ENCODE measurements at regions not wholly inside any gene's neighbourhood (a gene's known extent, or its start where the extent isn't known, plus 50 kb on each side); places are given as distances from the start of the nearest gene placed in this dataset.

- Histone ChIP-seq H3K4me3 (replicated peaks; ENCODE audit: low read depth, low read length) (no peak overlapping the region), H3K27me3 (replicated peaks; ENCODE audit: control insufficient read depth, insufficient read depth, low read length) (no peaks in the 10 kb centered on the region; the same call in 1 of the 2 replicates), H3K36me3 (ENCODE audit: control insufficient read depth, insufficient read depth, low read length) (no peaks in the 10 kb centered on the region)
- peak; percentile 1 for TF ChIP-seq CTCF (IDR thresholded peaks at IDR 0.05; ENCODE audit: insufficient read depth, low read length, poor library complexity, severe bottlenecking)
- DNase-seq (ENCODE audit: extremely low read depth, insufficient read length) = no peak
These were observed 136.9 kb downstream of the SLC38A1 start for GRCh38 chr12:46131732-46132469.

DNA sequence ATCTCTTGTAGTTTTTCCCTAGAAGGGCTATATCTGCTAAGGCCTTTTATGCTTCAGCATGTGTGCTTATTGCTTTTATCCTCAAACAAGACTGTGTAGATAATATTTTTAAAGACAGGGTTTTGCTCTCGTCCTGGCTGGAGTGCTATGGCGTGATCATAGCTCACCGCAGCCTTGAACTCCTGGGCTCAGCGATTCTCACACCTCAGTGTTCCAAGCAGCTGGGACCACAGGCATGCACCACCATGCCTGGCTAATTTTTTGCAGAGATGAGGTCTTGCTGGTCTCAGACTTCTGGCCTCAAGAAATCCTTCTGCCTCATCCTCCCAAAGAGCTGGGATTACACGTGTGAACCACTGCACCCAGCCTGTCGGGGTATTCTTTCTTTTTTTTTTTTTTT lies 137.3 kb upstream of the SCAF11 start:
- TF ChIP-seq CTCF (IDR thresholded peaks at IDR 0.05; ENCODE audit: insufficient read depth, low read length, poor library complexity, severe bottlenecking) = no peak
- Histone ChIP-seq H3K36me3 (ENCODE audit: control insufficient read depth, insufficient read depth, low read length) (no peaks in the 10 kb centered on the region), H3K4me3 (replicated peaks; ENCODE audit: low read depth, low read length) (no peak overlapping the region), H3K27me3 (replicated peaks; ENCODE audit: control insufficient read depth, insufficient read depth, low read length) (no peaks in the 10 kb centered on the region; the same call in none of the 2 replicates)
- no peak for DNase-seq (ENCODE audit: extremely low read depth, insufficient read length)

DNA sequence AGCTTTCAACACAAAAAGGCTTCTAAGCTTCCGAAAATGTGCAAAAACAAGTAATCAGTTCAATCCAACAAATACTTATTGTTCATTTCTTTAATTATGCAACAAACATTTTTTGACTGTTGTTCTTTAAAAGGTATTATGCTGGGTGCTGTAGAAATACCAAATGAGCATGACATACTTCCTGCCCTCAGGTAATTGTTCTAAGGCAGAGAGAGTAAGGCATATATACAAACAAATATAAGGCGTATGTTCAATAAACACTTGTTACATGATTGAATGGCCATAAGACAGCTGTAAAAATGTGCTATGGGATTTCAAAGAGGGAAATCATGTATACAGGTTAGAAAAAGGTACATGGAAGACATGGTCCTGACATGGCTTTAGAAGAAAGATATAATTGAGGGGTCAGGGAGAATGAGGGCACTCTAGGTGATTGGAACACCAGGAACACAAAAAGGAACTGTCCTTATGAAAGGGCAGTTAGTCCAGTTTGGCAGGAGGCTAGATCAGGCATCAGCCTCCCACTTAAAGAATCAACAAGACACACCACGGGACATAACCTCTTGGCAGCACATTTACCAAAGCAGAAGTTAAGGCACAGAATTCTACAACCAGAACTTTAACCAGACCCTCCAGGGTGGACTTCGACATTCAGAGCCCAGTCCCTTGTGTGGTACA lies 135.8 kb upstream of the SCAF11 start:
- DNase-seq (ENCODE audit: extremely low read depth, insufficient read length) = no peak
- H3K4me3 ChIP-seq (replicated peaks; ENCODE audit: low read depth, low read length) = no peak overlapping the region
- no peaks in the 10 kb centered on the region for H3K36me3 ChIP-seq (ENCODE audit: control insufficient read depth, insufficient read depth, low read length)
- TF ChIP-seq CTCF (IDR thresholded peaks at IDR 0.05; ENCODE audit: insufficient read depth, low read length, poor library complexity, severe bottlenecking) = no peak
- no peaks in the 10 kb centered on the region; the same call in none of the 2 replicates for H3K27me3 ChIP-seq (replicated peaks; ENCODE audit: control insufficient read depth, insufficient read depth, low read length)

- H3K4me3 ChIP-seq (replicated peaks; ENCODE audit: low read depth, low read length) = no peak overlapping the region
- H3K27me3 ChIP-seq (replicated peaks; ENCODE audit: control insufficient read depth, insufficient read depth, low read length) = no peaks in the 10 kb centered on the region; the same call in none of the 2 replicates
- TF ChIP-seq CTCF (IDR thresholded peaks at IDR 0.05; ENCODE audit: insufficient read depth, low read length, poor library complexity, severe bottlenecking) = peak; percentile 71
- DNase-seq (ENCODE audit: extremely low read depth, insufficient read length) = peak; percentile 54
- no peaks in the 10 kb centered on the region for H3K36me3 ChIP-seq (ENCODE audit: control insufficient read depth, insufficient read depth, low read length)
These were observed 134.7 kb upstream of the SCAF11 start for GRCh38 chr12:46124848-46125619.

GRCh38 chr12:46124132-46124847 lies 133.9 kb upstream of the SCAF11 start:
- no peak overlapping the region for H3K4me3 ChIP-seq (replicated peaks; ENCODE audit: low read depth, low read length)
- DNase-seq (ENCODE audit: extremely low read depth, insufficient read length) = no peak

More at GRCh38 chr12:46124132-46124847, 133.9 kb upstream of the SCAF11 start:
- H3K36me3 ChIP-seq (ENCODE audit: control insufficient read depth, insufficient read depth, low read length) = no peaks in the 10 kb centered on the region
- no peaks in the 10 kb centered on the region; the same call in none of the 2 replicates for H3K27me3 ChIP-seq (replicated peaks; ENCODE audit: control insufficient read depth, insufficient read depth, low read length)
- TF ChIP-seq CTCF (IDR thresholded peaks at IDR 0.05; ENCODE audit: insufficient read depth, low read length, poor library complexity, severe bottlenecking) = no peak

Measured in GM06990 (cell line).